Calu3 (cell line): ENCODE measurements at regions not wholly inside any gene's neighbourhood (a gene's known extent, or its start where the extent isn't known, plus 50 kb on each side); places are given as distances from the start of the nearest gene placed in this dataset.

Experiments used
- BruUV-seq: library from RNA; stranded (reverse); fragments of 400-500 nt; replicated peaks from 2 replicates; lab custom pipeline; 2021; lab: Mats Ljungman, UMichigan
- CTCF ChIA-PET: fragments of 300-600 bp; sonication (Branson Sonifier 250); formaldehyde crosslinking; loops from one replicate; lab custom pipeline; 2022; ENCODE audit warnings: antibody characterized with exemption; lab: Charles Lee
- DNase-seq: peaks from one replicate; pipeline ENCODE4 v3.0.0; 2022
- H3K27ac Mint-ChIP-seq: one replicate; pipeline ENCODE4 v1.8.0; 2022; ENCODE audit warnings: mixed read lengths; ENCODE audit not compliant: unreplicated experiment
- H3K27me3 Mint-ChIP-seq: one replicate; pipeline ENCODE4 v1.8.0; 2022; ENCODE audit warnings: mixed read lengths; ENCODE audit not compliant: unreplicated experiment
- H3K36me3 Mint-ChIP-seq: one replicate; pipeline ENCODE4 v1.8.0; 2022; ENCODE audit warnings: mild to moderate bottlenecking, moderate library complexity, mixed read lengths; ENCODE audit not compliant: insufficient read depth, unreplicated experiment
- H3K4me1 Mint-ChIP-seq: one replicate; pipeline ENCODE4 v1.8.0; 2022; ENCODE audit warnings: mild to moderate bottlenecking, low read depth, mixed read lengths; ENCODE audit not compliant: unreplicated experiment
- H3K4me3 Mint-ChIP-seq: one replicate; pipeline ENCODE4 v1.8.0; 2022; ENCODE audit warnings: mild to moderate bottlenecking, low read depth, moderate library complexity, mixed read lengths; ENCODE audit not compliant: unreplicated experiment
- H3K9me3 Mint-ChIP-seq: one replicate; pipeline ENCODE4 v1.8.0; 2022; ENCODE audit warnings: low read depth, mixed read lengths; ENCODE audit not compliant: unreplicated experiment
- CTCF ChIP-seq: fragments of 200-600 bp; IDR thresholded peaks from one replicate; pipeline ENCODE4 v1.8.0; 2022; ENCODE audit warnings: antibody characterized with exemption; ENCODE audit not compliant: unreplicated experiment
- intact Hi-C: fragments of 100-400 bp; cut with micrococcal nuclease; formaldehyde crosslinking; loops from one replicate; pipeline ENCODE4 v1.10.0; 2022; ENCODE audit not compliant: unreplicated experiment

- TF ChIP-seq CTCF = no peak
- intact Hi-C loops = no loop called here
- Mint-ChIP-seq H3K36me3 (no peaks in the 10 kb centered on the region), H3K27ac (no peak overlapping the region), H3K9me3 (no peaks in the 10 kb centered on the region), H3K4me1 (no peaks in the 10 kb centered on the region), H3K4me3 (no peak overlapping the region), H3K27me3 (no peaks in the 10 kb centered on the region)
- BruUV-seq = no TSS peak
- DNase-seq = no peak
- CTCF ChIA-PET = no interaction called here
Observed at GRCh38 chr4:27668001-27668400, 807.4 kb downstream of the STIM2 start.

- CTCF ChIA-PET = interaction anchor here (1.0 kb wide), 1 partner anchor 8 kb away, joined by 3 read pairs; no protein-coding TSS in a partner anchor
- H3K4me3 Mint-ChIP-seq = no peak overlapping the region
- intact Hi-C loops = no loop called here
- TF ChIP-seq CTCF = no peak
- no peaks in the 10 kb centered on the region for H3K9me3 Mint-ChIP-seq
- H3K4me1 Mint-ChIP-seq = no peaks in the 10 kb centered on the region
- peaks cover under 1% of the 10 kb centered on the region for H3K27me3 Mint-ChIP-seq
- no peak overlapping the region for H3K27ac Mint-ChIP-seq
- no TSS peak for BruUV-seq
- no peaks in the 10 kb centered on the region for H3K36me3 Mint-ChIP-seq
- no peak for DNase-seq
Observed at GRCh38 chr4:27678027-27678426, 817.4 kb downstream of the STIM2 start.

GRCh38 chr4:27684610-27685011, 824.0 kb downstream of the STIM2 start:
- H3K36me3 Mint-ChIP-seq = no peaks in the 10 kb centered on the region
- BruUV-seq = no TSS peak
- CTCF ChIA-PET = no interaction called here
- peak; percentile 57 for DNase-seq
- no peak overlapping the region for H3K27ac Mint-ChIP-seq
- no peaks in the 10 kb centered on the region for H3K9me3 Mint-ChIP-seq
- no peaks in the 10 kb centered on the region for H3K4me1 Mint-ChIP-seq
- peak; percentile 59 for TF ChIP-seq CTCF
- peaks cover 17% of the 10 kb centered on the region for H3K27me3 Mint-ChIP-seq
- H3K4me3 Mint-ChIP-seq = no peak overlapping the region
- intact Hi-C loops = no loop called here

GRCh38 chr4:27685091-27685490, 824.5 kb downstream of the STIM2 start:
- TF ChIP-seq CTCF = no peak
- CTCF ChIA-PET = no interaction called here
- no peak for DNase-seq
- Mint-ChIP-seq H3K27me3 (peaks cover 20% of the 10 kb centered on the region), H3K27ac (no peak overlapping the region), H3K36me3 (no peaks in the 10 kb centered on the region), H3K9me3 (no peaks in the 10 kb centered on the region), H3K4me3 (no peak overlapping the region), H3K4me1 (no peaks in the 10 kb centered on the region)
- no TSS peak for BruUV-seq
- intact Hi-C loops = no loop called here
